HG03378 (cell line): ENCODE measurements at regions not wholly inside any gene's neighbourhood (a gene's known extent, or its start where the extent isn't known, plus 50 kb on each side); places are given as distances from the start of the nearest gene placed in this dataset.
"Not testable (repeated sequence)": the region's sequence is repeated elsewhere in the genome, so short reads cannot be mapped to it uniquely, and the experiment has no call there.

ENCODE experiments used
- ATAC-seq: cut with Tn5 transposase; IDR thresholded peaks from one replicate; pipeline ENCODE4 v1.9.1; 2021; ENCODE audit warnings: mild to moderate bottlenecking, moderate library complexity; ENCODE audit not compliant: unreplicated experiment

GRCh38 chr5:5777013-5777412 is 354.5 kb downstream of the ICE1 start:
- ATAC-seq = no peak

GRCh38 chr5:5772202-5772601 is 349.7 kb downstream of the ICE1 start:
- ATAC-seq = no peak

- ATAC-seq = no peak
These were observed 348.3 kb downstream of the ICE1 start for GRCh38 chr5:5770825-5771224.

GRCh38 chr5:5767286-5767928 is 344.9 kb downstream of the ICE1 start:
- ATAC-seq = no peak

- no peak for ATAC-seq
These were observed 342.8 kb downstream of the ICE1 start for GRCh38 chr5:5765066-5765850.

- ATAC-seq = no peak
These were observed 341.8 kb downstream of the ICE1 start for GRCh38 chr5:5764246-5764645.

GRCh38 chr5:5756762-5757161 is 334.3 kb downstream of the ICE1 start:
- ATAC-seq = no peak

GRCh38 chr5:5755888-5756287 is 333.4 kb downstream of the ICE1 start:
- peak; percentile 42 for ATAC-seq

GRCh38 chr5:5752844-5753243 is 330.4 kb downstream of the ICE1 start:
- peak; percentile 80 for ATAC-seq

- no peak for ATAC-seq
These were observed 329.5 kb downstream of the ICE1 start for GRCh38 chr5:5751987-5752386.

- ATAC-seq = peak; percentile 49
These were observed 329.0 kb downstream of the ICE1 start for GRCh38 chr5:5751498-5751897.

GRCh38 chr5:5741418-5741817 is 318.9 kb downstream of the ICE1 start:
- ATAC-seq = no peak

- ATAC-seq = peak; percentile 53
These were observed 317.0 kb downstream of the ICE1 start for GRCh38 chr5:5739490-5739945.

GRCh38 chr5:5738797-5739489 is 316.5 kb downstream of the ICE1 start:
- peak; percentile 71 for ATAC-seq

GRCh38 chr5:5736007-5736406 is 313.5 kb downstream of the ICE1 start:
- no peak for ATAC-seq

- ATAC-seq = not testable (repeated sequence)
These were observed 310.6 kb downstream of the ICE1 start for GRCh38 chr5:5733058-5733457.

GRCh38 chr5:5726401-5726800 is 303.9 kb downstream of the ICE1 start:
- no peak for ATAC-seq

GRCh38 chr5:5721881-5722280 is 299.4 kb downstream of the ICE1 start:
- no peak for ATAC-seq

GRCh38 chr5:5719292-5719691 is 296.8 kb downstream of the ICE1 start:
- no peak for ATAC-seq

- ATAC-seq = no peak
These were observed 294.2 kb downstream of the ICE1 start for GRCh38 chr5:5716665-5717064.

- ATAC-seq = no peak
These were observed 289.1 kb downstream of the ICE1 start for GRCh38 chr5:5711592-5711991.

GRCh38 chr5:5711112-5711511 is 288.6 kb downstream of the ICE1 start:
- ATAC-seq = no peak
